Endothelial cell of umbilical vein (primary cell): ENCODE measurements at regions not wholly inside any gene's neighbourhood (a gene's known extent, or its start where the extent isn't known, plus 50 kb on each side); places are given as distances from the start of the nearest gene placed in this dataset.

Experiments used
- CTCF ChIP-seq, 2 donors: IDR thresholded peaks; 1 replicate in 1 of 2; 2 replicates in 1 of 2; pipeline ENCODE4 v1.5.1; 2011; ENCODE audit warnings: low read length in 2 of 2, mild to moderate bottlenecking in 2 of 2, moderate library complexity in 2 of 2, control low read depth in 1 of 2, inconsistent platforms in 1 of 2, low read depth in 1 of 2; ENCODE audit not compliant: insufficient read depth in 1 of 2; ENCODE audit errors: extremely low read depth in 1 of 2
- POLR2A ChIP-seq: IDR thresholded peaks from 2 replicates; pipeline ENCODE4 v1.6.1; 2012; ENCODE audit warnings: low read depth, mild to moderate bottlenecking, control low read depth, low read length
- POLR2AphosphoS5 ChIP-seq: IDR thresholded peaks from 2 replicates; pipeline ENCODE4 v1.6.1; 2012; ENCODE audit warnings: low read depth, mild to moderate bottlenecking, control low read depth, low read length, moderate library complexity; ENCODE audit not compliant: insufficient read depth

- TF ChIP-seq POLR2A (no peak), CTCF (IDR thresholded peaks at IDR 0.05; ENCODE audit: extremely low read depth in 1 of 2, insufficient read depth in 1 of 2, low read depth in 1 of 2, low read length in 2 of 2) (no peak), POLR2AphosphoS5 (no peak)
These were observed 353.8 kb downstream of the INSIG2 start for GRCh38 chr2:118442046-118442445.
